LNCaP clone FGC (cell line): ENCODE measurements at regions not wholly inside any gene's neighbourhood (a gene's known extent, or its start where the extent isn't known, plus 50 kb on each side); places are given as distances from the start of the nearest gene placed in this dataset.

ENCODE experiments used
- DNase-seq: peaks from one replicate; pipeline ENCODE4 v3.0.0-alpha.2; 2011; ENCODE audit warnings: low read depth
- H3K4me3 ChIP-seq: 2 replicates; pipeline ENCODE4 v1.5.1; 2011; ENCODE audit warnings: mild to moderate bottlenecking, low read depth, low read length, control low read depth
- CTCF ChIP-seq: IDR thresholded peaks from 2 replicates; pipeline ENCODE4 v1.5.1; 2012; ENCODE audit warnings: mild to moderate bottlenecking; ENCODE audit not compliant: control insufficient read depth, insufficient read depth; ENCODE audit errors: extremely low read depth

GRCh38 chr18:7458884-7459283 is 108.2 kb upstream of the PTPRM start:
- no peak for TF ChIP-seq CTCF
- no peak for DNase-seq
- H3K4me3 ChIP-seq, result no peak overlapping the region

DNA sequence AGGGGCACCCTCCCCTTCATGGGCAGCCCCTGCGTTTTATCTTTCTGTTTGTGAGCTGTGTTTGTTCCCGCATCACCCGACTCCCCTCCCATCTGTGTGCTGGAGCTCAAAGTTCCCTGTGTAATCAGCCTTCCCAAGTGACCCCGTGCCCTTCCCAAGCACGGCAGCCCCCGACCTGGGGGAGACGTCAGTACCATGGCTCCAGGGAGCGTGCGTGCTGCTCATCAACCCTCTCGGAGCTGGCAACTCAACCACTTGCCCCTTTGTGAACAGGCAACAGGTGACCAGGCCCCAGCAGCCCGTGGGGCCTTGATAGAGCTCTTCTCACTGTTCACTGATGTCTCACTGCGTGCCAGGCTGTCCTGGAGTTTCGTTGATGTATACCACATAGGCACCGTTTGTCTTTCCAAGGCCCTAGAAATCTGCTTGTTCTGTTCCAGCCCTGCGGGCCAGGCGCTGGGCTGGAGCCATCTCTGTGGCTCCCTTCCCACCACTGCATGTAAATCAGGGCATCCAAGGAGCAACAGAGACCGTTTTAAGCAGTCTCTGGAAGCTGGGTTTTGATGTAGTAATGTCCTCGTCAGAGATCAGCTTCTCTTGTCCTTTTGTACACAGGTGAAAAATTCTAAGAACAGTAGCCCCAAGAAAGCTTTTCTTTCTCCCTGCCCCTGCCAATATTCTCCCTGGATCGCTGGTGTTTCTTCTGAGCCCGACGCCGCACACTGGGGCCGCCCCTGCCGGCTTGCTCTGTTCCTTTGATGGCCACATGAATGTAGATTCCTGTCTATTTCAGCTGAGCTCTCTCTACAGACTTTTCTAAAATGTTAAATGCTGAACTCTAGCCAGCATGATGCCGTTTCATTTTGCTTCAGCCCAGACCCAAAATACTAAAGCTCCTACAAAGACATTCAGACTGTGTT is 107.0 kb upstream of the PTPRM start:
- no peak for TF ChIP-seq CTCF

GRCh38 chr18:7464245-7464966 is 102.7 kb upstream of the PTPRM start:
- TF ChIP-seq CTCF, result no peak
- no peak for DNase-seq
- no peak overlapping the region for H3K4me3 ChIP-seq

More for the DNA sequence above, 107.0 kb upstream of the PTPRM start:
- no peak for DNase-seq
- H3K4me3 ChIP-seq, result no peak overlapping the region

GRCh38 chr18:7466190-7466589 is 100.9 kb upstream of the PTPRM start:
- H3K4me3 ChIP-seq, result no peak overlapping the region
- DNase-seq, result no peak
- no peak for TF ChIP-seq CTCF

DNA sequence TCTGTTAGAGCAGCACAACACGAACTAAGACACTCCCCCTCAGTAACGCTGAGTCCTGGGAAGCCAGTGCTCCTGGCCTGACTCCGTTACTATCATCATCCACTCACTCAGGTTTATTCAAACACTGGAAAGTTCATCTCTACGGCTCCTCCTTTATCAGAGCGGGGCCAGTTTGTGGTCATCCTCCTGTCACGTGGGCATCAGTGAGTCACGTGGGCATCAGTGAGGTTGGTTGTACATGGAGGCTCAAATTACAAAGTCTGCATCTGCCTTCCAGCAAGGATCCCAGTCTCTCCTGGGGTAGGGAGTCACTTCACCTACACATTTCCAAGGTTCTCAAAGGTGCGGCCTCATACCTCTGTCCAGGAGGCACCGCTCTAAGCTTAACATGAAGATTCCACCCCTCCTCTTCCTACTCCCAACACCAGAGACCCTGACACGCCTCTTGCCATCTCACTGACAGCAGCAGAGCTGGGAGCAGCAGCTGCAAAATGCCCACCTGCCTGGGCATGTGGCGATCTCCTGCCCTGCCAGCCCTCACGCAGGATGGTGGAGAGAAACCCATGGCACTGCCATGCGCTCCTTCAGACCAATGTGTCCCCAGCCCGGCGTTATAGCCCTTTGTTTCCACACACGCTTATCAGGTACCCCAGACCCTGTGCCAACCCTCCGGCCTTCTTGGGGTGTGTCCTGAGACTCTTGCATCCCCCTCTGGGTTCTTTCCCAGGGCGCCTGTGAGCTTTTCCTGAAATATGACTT is 99.2 kb upstream of the PTPRM start:
- DNase-seq, result no peak
- H3K4me3 ChIP-seq, result no peak overlapping the region
- no peak for TF ChIP-seq CTCF

DNA sequence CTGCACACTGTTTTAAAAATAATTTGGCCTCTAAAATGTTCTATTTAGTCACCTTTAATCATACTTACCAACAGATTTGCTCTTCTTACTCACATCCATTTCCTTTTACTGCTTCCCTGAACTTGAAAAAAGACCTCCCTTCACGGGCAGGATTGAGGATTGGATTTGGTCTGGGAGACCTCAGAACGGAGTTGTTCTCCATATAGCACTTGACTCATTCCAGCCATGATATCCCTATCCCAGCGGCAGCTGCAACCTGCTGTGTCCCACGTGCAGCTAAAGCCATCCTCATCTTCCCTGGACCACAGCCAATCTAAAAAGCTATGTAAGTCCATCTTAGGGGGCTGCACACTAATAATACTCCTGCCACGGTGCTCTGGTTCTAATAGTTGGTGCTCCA is 97.0 kb upstream of the PTPRM start:
- no peak for TF ChIP-seq CTCF
- DNase-seq, result no peak
- H3K4me3 ChIP-seq, result no peak overlapping the region
